NCI-H2196 (cell line): ENCODE measurements at regions not wholly inside any gene's neighbourhood (a gene's known extent, or its start where the extent isn't known, plus 50 kb on each side); places are given as distances from the start of the nearest gene placed in this dataset.

Source experiments
- DNase-seq: peaks from one replicate; lab custom pipeline; 2025; ENCODE audit not compliant: unreplicated experiment; lab: John Stamatoyannopoulos, UW

- DNase-seq, result no peak
Measured at GRCh38 chr3:72313308-72313707, 528.4 kb upstream of the PROK2 start.

- no peak for DNase-seq
Measured at GRCh38 chr3:72312339-72312738, 527.4 kb upstream of the PROK2 start.

- no peak for DNase-seq
Measured at GRCh38 chr3:72311425-72311824, 526.5 kb upstream of the PROK2 start.

GRCh38 chr3:72310419-72311380 is 525.8 kb upstream of the PROK2 start:
- peak; percentile 56 for DNase-seq

GRCh38 chr3:72309661-72310418 is 524.9 kb upstream of the PROK2 start:
- no peak for DNase-seq

GRCh38 chr3:72308641-72309040 is 523.7 kb upstream of the PROK2 start:
- no peak for DNase-seq

- no peak for DNase-seq
Measured at GRCh38 chr3:72307438-72308115, 522.6 kb upstream of the PROK2 start.

GRCh38 chr3:72306800-72307341 is 521.9 kb upstream of the PROK2 start:
- peak; percentile 24 for DNase-seq

- DNase-seq, result no peak
Measured at GRCh38 chr3:72303926-72304325, 519.0 kb upstream of the PROK2 start.

GRCh38 chr3:72301779-72302178 is 516.8 kb upstream of the PROK2 start:
- peak; percentile 64 for DNase-seq

- DNase-seq, result no peak
Measured at GRCh38 chr3:72300621-72301020, 515.7 kb upstream of the PROK2 start.

- no peak for DNase-seq
Measured at GRCh38 chr3:72299823-72300222, 514.9 kb upstream of the PROK2 start.

GRCh38 chr3:72299321-72299802 is 514.4 kb upstream of the PROK2 start:
- peak; percentile 75 for DNase-seq

GRCh38 chr3:72298201-72299152 is 513.5 kb upstream of the PROK2 start:
- DNase-seq, result no peak

GRCh38 chr3:72297481-72297880 is 512.5 kb upstream of the PROK2 start:
- no peak for DNase-seq

- no peak for DNase-seq
Measured at GRCh38 chr3:72296477-72297111, 511.6 kb upstream of the PROK2 start.

- no peak for DNase-seq
Measured at GRCh38 chr3:72295962-72296450, 511.1 kb upstream of the PROK2 start.

GRCh38 chr3:72295276-72295961 is 510.5 kb upstream of the PROK2 start:
- DNase-seq, result no peak
